Activated naive CD4-positive, alpha-beta T cell treated with anti-CD3 and anti-CD28 coated beads, Interleukin-2, amount 10 ng/mL, durations not matched to agents 7 days and 5 days (primary cell): ENCODE measurements at regions not wholly inside any gene's neighbourhood (a gene's known extent, or its start where the extent isn't known, plus 50 kb on each side); places are given as distances from the start of the nearest gene placed in this dataset.

Experiments used
- CTCF ChIA-PET: fragments of 350-600 bp; sonication (Branson Sonifier 250); formaldehyde crosslinking; loops from one replicate; lab custom pipeline; 2021; ENCODE audit warnings: antibody characterized with exemption; lab: Charles Lee
- DNase-seq: peaks from one replicate; pipeline ENCODE4 v3.0.0-alpha.2; 2020
- H3K27ac Mint-ChIP-seq: one replicate; pipeline ENCODE4 v1.8.0; 2021; ENCODE audit warnings: mild to moderate bottlenecking, moderate library complexity, mixed read lengths
- H3K27me3 Mint-ChIP-seq: one replicate; pipeline ENCODE4 v1.8.0; 2021; ENCODE audit warnings: mild to moderate bottlenecking, mixed read lengths
- H3K36me3 Mint-ChIP-seq: one replicate; pipeline ENCODE4 v1.8.0; 2021; ENCODE audit warnings: mixed read lengths
- H3K4me1 Mint-ChIP-seq: one replicate; pipeline ENCODE4 v1.8.0; 2021; ENCODE audit warnings: mixed read lengths
- H3K4me3 Mint-ChIP-seq: one replicate; pipeline ENCODE4 v1.8.0; 2021; ENCODE audit warnings: mild to moderate bottlenecking, moderate library complexity, mixed read lengths
- H3K9me3 Mint-ChIP-seq: one replicate; pipeline ENCODE4 v1.8.0; 2021; ENCODE audit warnings: mixed read lengths

- Mint-ChIP-seq H3K9me3 (no peaks in the 10 kb centered on the region), H3K36me3 (no peaks in the 10 kb centered on the region), H3K27me3 (no peaks in the 10 kb centered on the region), H3K4me3 (no peak overlapping the region), H3K4me1 (no peaks in the 10 kb centered on the region), H3K27ac (no peak overlapping the region)
- DNase-seq = no peak
- CTCF ChIA-PET = no interaction called here
Measured at GRCh38 chr4:98781641-98782357, 123.4 kb upstream of the TSPAN5 start.

- Mint-ChIP-seq H3K4me1 (no peaks in the 10 kb centered on the region), H3K27me3 (no peaks in the 10 kb centered on the region), H3K36me3 (no peaks in the 10 kb centered on the region), H3K27ac (no peak overlapping the region), H3K4me3 (no peak overlapping the region), H3K9me3 (no peaks in the 10 kb centered on the region)
- CTCF ChIA-PET = no interaction called here
- DNase-seq = no peak
Measured at GRCh38 chr4:98780926-98781325, 122.5 kb upstream of the TSPAN5 start.

- Mint-ChIP-seq H3K27ac (no peak overlapping the region), H3K36me3 (no peaks in the 10 kb centered on the region), H3K4me3 (no peak overlapping the region), H3K27me3 (no peaks in the 10 kb centered on the region), H3K4me1 (no peaks in the 10 kb centered on the region), H3K9me3 (peaks cover 2% of the 10 kb centered on the region)
- no peak for DNase-seq
- CTCF ChIA-PET = no interaction called here
Measured at GRCh38 chr4:98779088-98779487, 120.7 kb upstream of the TSPAN5 start.

GRCh38 chr4:98778206-98778605 is 119.8 kb upstream of the TSPAN5 start:
- H3K27me3 Mint-ChIP-seq = no peaks in the 10 kb centered on the region
- H3K36me3 Mint-ChIP-seq = no peaks in the 10 kb centered on the region
- CTCF ChIA-PET = no interaction called here
- peaks cover 2% of the 10 kb centered on the region for H3K9me3 Mint-ChIP-seq
- H3K4me1 Mint-ChIP-seq = no peaks in the 10 kb centered on the region
- DNase-seq = no peak
- H3K27ac Mint-ChIP-seq = no peak overlapping the region
- H3K4me3 Mint-ChIP-seq = no peak overlapping the region

- H3K27ac Mint-ChIP-seq = no peak overlapping the region
- H3K4me1 Mint-ChIP-seq = no peaks in the 10 kb centered on the region
- CTCF ChIA-PET = no interaction called here
- peaks cover 2% of the 10 kb centered on the region for H3K9me3 Mint-ChIP-seq
- H3K4me3 Mint-ChIP-seq = no peak overlapping the region
- DNase-seq = no peak
- H3K36me3 Mint-ChIP-seq = no peaks in the 10 kb centered on the region
- H3K27me3 Mint-ChIP-seq = no peaks in the 10 kb centered on the region
Measured at GRCh38 chr4:98775672-98776071, 117.3 kb upstream of the TSPAN5 start.

- H3K4me3 Mint-ChIP-seq = no peak overlapping the region
- peaks cover 5% of the 10 kb centered on the region for H3K9me3 Mint-ChIP-seq
- H3K27me3 Mint-ChIP-seq = no peaks in the 10 kb centered on the region
- no peaks in the 10 kb centered on the region for H3K4me1 Mint-ChIP-seq
- no peak overlapping the region for H3K27ac Mint-ChIP-seq
- no peak for DNase-seq
- CTCF ChIA-PET = no interaction called here
- no peaks in the 10 kb centered on the region for H3K36me3 Mint-ChIP-seq
Measured at GRCh38 chr4:98773638-98774037, 115.2 kb upstream of the TSPAN5 start.

GRCh38 chr4:98771959-98772632 is 113.7 kb upstream of the TSPAN5 start:
- CTCF ChIA-PET = no interaction called here

GRCh38 chr4:98765771-98766170 is 107.4 kb upstream of the TSPAN5 start:
- H3K27ac Mint-ChIP-seq = no peak overlapping the region
- peaks cover 14% of the 10 kb centered on the region for H3K9me3 Mint-ChIP-seq
- no peaks in the 10 kb centered on the region for H3K4me1 Mint-ChIP-seq
- H3K4me3 Mint-ChIP-seq = no peak overlapping the region
- DNase-seq = no peak
- CTCF ChIA-PET = no interaction called here
- H3K27me3 Mint-ChIP-seq = no peaks in the 10 kb centered on the region
- H3K36me3 Mint-ChIP-seq = no peaks in the 10 kb centered on the region

More at GRCh38 chr4:98771959-98772632, 113.7 kb upstream of the TSPAN5 start:
- no peaks in the 10 kb centered on the region for H3K27me3 Mint-ChIP-seq
- no peaks in the 10 kb centered on the region for H3K4me1 Mint-ChIP-seq
- no peak overlapping the region for H3K4me3 Mint-ChIP-seq
- no peak overlapping the region for H3K27ac Mint-ChIP-seq
- no peaks in the 10 kb centered on the region for H3K36me3 Mint-ChIP-seq
- no peak for DNase-seq
- peaks cover 5% of the 10 kb centered on the region for H3K9me3 Mint-ChIP-seq

- Mint-ChIP-seq H3K27ac (no peak overlapping the region), H3K27me3 (no peaks in the 10 kb centered on the region), H3K36me3 (no peaks in the 10 kb centered on the region), H3K4me1 (no peaks in the 10 kb centered on the region), H3K4me3 (no peak overlapping the region), H3K9me3 (no peaks in the 10 kb centered on the region)
- DNase-seq = no peak
- CTCF ChIA-PET = no interaction called here
Measured at GRCh38 chr4:98758182-98758581, 99.8 kb upstream of the TSPAN5 start.

GRCh38 chr4:98754736-98755135 is 96.3 kb upstream of the TSPAN5 start:
- CTCF ChIA-PET = no interaction called here
- DNase-seq = no peak
- H3K27me3 Mint-ChIP-seq = no peaks in the 10 kb centered on the region
- no peaks in the 10 kb centered on the region for H3K36me3 Mint-ChIP-seq
- H3K4me3 Mint-ChIP-seq = no peak overlapping the region
- H3K27ac Mint-ChIP-seq = no peak overlapping the region
- no peaks in the 10 kb centered on the region for H3K9me3 Mint-ChIP-seq
- no peaks in the 10 kb centered on the region for H3K4me1 Mint-ChIP-seq

- no peak overlapping the region for H3K27ac Mint-ChIP-seq
- H3K27me3 Mint-ChIP-seq = no peaks in the 10 kb centered on the region
- CTCF ChIA-PET = no interaction called here
- no peak for DNase-seq
- no peak overlapping the region for H3K4me3 Mint-ChIP-seq
- H3K4me1 Mint-ChIP-seq = no peaks in the 10 kb centered on the region
- H3K36me3 Mint-ChIP-seq = no peaks in the 10 kb centered on the region
- no peaks in the 10 kb centered on the region for H3K9me3 Mint-ChIP-seq
Measured at GRCh38 chr4:98749206-98749605, 90.8 kb upstream of the TSPAN5 start.

GRCh38 chr4:98748609-98749008 is 90.2 kb upstream of the TSPAN5 start:
- CTCF ChIA-PET = no interaction called here
- DNase-seq = no peak
- Mint-ChIP-seq H3K4me3 (no peak overlapping the region), H3K9me3 (no peaks in the 10 kb centered on the region), H3K36me3 (no peaks in the 10 kb centered on the region), H3K27me3 (no peaks in the 10 kb centered on the region), H3K4me1 (no peaks in the 10 kb centered on the region), H3K27ac (no peak overlapping the region)

GRCh38 chr4:98747393-98748091 is 89.1 kb upstream of the TSPAN5 start:
- H3K9me3 Mint-ChIP-seq = no peaks in the 10 kb centered on the region
- no peak overlapping the region for H3K27ac Mint-ChIP-seq
- no peaks in the 10 kb centered on the region for H3K36me3 Mint-ChIP-seq
- H3K27me3 Mint-ChIP-seq = no peaks in the 10 kb centered on the region
- DNase-seq = no peak
- no peak overlapping the region for H3K4me3 Mint-ChIP-seq
- CTCF ChIA-PET = no interaction called here
- no peaks in the 10 kb centered on the region for H3K4me1 Mint-ChIP-seq

GRCh38 chr4:98746936-98747335 is 88.5 kb upstream of the TSPAN5 start:
- CTCF ChIA-PET = no interaction called here
- Mint-ChIP-seq H3K4me1 (no peaks in the 10 kb centered on the region), H3K36me3 (no peaks in the 10 kb centered on the region), H3K9me3 (no peaks in the 10 kb centered on the region), H3K27me3 (no peaks in the 10 kb centered on the region), H3K27ac (no peak overlapping the region), H3K4me3 (no peak overlapping the region)
- DNase-seq = no peak

- no peak overlapping the region for H3K4me3 Mint-ChIP-seq
- no peaks in the 10 kb centered on the region for H3K9me3 Mint-ChIP-seq
- CTCF ChIA-PET = no interaction called here
- H3K27ac Mint-ChIP-seq = no peak overlapping the region
- no peak for DNase-seq
- no peaks in the 10 kb centered on the region for H3K27me3 Mint-ChIP-seq
- no peaks in the 10 kb centered on the region for H3K36me3 Mint-ChIP-seq
- no peaks in the 10 kb centered on the region for H3K4me1 Mint-ChIP-seq
Measured at GRCh38 chr4:98746530-98746929, 88.1 kb upstream of the TSPAN5 start.
